ENCODE measurements at regions not wholly inside any gene's neighbourhood (a gene's known extent, or its start where the extent isn't known, plus 50 kb on each side); places are given as distances from the start of the nearest gene placed in this dataset.

DNA sequence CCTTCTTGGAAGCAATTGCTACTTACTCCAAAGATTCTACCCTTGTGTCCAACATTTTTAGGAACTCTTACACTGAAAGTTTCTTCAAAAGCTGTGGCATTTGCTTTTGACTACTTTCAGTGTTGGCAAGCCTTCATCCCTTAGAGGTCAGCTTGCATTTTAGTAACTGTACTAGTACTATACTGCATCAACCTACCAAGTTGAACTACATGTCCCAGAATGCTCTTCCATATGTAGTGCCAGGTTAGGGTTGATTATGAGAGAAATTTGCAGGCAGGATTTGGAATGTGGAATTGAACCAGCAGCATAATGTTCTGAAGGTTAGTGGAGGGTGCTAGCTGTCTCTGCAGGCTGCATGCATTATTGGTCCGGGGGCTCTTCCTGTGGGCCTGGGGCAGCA lies 189.9 kb upstream of the FOXN2 start:
- TF ChIP-seq CTCF (conservative IDR thresholded peaks at IDR 0.05 in 1 of 2, IDR thresholded peaks at IDR 0.05 in 1 of 2; ENCODE audit: low read depth in 1 of 2, low read length in 2 of 2) (no peak), EZH2 (IDR thresholded peaks at IDR 0.05; ENCODE audit: low read length, missing control alignments) (no peak)
